ENCODE measurements at regions not wholly inside any gene's neighbourhood (a gene's known extent, or its start where the extent isn't known, plus 50 kb on each side); places are given as distances from the start of the nearest gene placed in this dataset.

GRCh38 chr1:218674280-218674773 is 329.2 kb downstream of the TGFB2 start:
- no peak overlapping the region for H2AFZ ChIP-seq (ENCODE audit: control insufficient read depth, low read depth, low read length)
- FAIRE-seq (no peak), ATAC-seq (no peak), DNase-seq (ENCODE audit: low read depth, low spot score) (no peak)
- no peaks in the 10 kb centered on the region for H3K36me3 ChIP-seq (ENCODE audit: control insufficient read depth in 2 of 2, insufficient read depth in 2 of 2, low read length in 1 of 2)
- H3K4me2 ChIP-seq (ENCODE audit: control insufficient read depth, insufficient read depth), result no peak overlapping the region
- H3K9me3 ChIP-seq (replicated peaks; ENCODE audit: control insufficient read depth, insufficient read depth, low read length), result no peaks in the 10 kb centered on the region
- intact Hi-C loops (cut with micrococcal nuclease; ENCODE audit: unreplicated experiment) (no loop called here), in situ Hi-C loops (cut with MboI) (no loop called here)
- POLR2A ChIA-PET, result no interaction called here
- H3K79me2 ChIP-seq (ENCODE audit: control insufficient read depth, insufficient read depth, low read length), result no peaks in the 10 kb centered on the region
- SMC1A ChIA-PET (ENCODE audit: uncharacterized antibody, unreplicated experiment), result no interaction called here
- H3K4me1 ChIP-seq (ENCODE audit: control insufficient read depth, insufficient read depth, low read length), result no peaks in the 10 kb centered on the region
- no peak overlapping the region for H3K4me3 ChIP-seq
- RAD21 ChIA-PET (ENCODE audit: unreplicated experiment), result no interaction called here
- no peak overlapping the region for H3K9ac ChIP-seq (ENCODE audit: control insufficient read depth, insufficient read depth, low read length)
- 7% methylated on average over 9 of the region's 9 CpGs for WGBS (ENCODE audit: insufficient coverage, insufficient replicate concordance, low lambda C conversion rate, missing lambda C conversion rate)
- no TSS peak for BruUV-seq (replicated peaks)
- H4K20me1 ChIP-seq (ENCODE audit: control insufficient read depth, insufficient read depth), result no peaks in the 10 kb centered on the region
- no peaks in the 10 kb centered on the region for H3K27me3 ChIP-seq (replicated peaks in 1 of 2; ENCODE audit: control insufficient read depth in 2 of 2, insufficient read depth in 2 of 2, low read length in 1 of 2)
- no peak for TF ChIP-seq WRNIP1 (IDR thresholded peaks at IDR 0.05; ENCODE audit: borderline replicate concordance, low read depth, low read length)
- TF ChIP-seq RBBP5 (conservative IDR thresholded peaks at IDR 0.05), result no peak
- no peak for TF ChIP-seq RFX5 (IDR thresholded peaks at IDR 0.05; ENCODE audit: low read depth, low read length)
- TF ChIP-seq, protein P1, sequence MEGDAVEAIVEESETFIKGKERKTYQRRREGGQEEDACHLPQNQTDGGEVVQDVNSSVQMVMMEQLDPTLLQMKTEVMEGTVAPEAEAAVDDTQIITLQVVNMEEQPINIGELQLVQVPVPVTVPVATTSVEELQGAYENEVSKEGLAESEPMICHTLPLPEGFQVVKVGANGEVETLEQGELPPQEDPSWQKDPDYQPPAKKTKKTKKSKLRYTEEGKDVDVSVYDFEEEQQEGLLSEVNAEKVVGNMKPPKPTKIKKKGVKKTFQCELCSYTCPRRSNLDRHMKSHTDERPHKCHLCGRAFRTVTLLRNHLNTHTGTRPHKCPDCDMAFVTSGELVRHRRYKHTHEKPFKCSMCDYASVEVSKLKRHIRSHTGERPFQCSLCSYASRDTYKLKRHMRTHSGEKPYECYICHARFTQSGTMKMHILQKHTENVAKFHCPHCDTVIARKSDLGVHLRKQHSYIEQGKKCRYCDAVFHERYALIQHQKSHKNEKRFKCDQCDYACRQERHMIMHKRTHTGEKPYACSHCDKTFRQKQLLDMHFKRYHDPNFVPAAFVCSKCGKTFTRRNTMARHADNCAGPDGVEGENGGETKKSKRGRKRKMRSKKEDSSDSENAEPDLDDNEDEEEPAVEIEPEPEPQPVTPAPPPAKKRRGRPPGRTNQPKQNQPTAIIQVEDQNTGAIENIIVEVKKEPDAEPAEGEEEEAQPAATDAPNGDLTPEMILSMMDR (IDR thresholded peaks at IDR 0.05 in 2 of 3, conservative IDR thresholded peaks at IDR 0.05 in 1 of 3; ENCODE audit: control insufficient read depth in 2 of 3, extremely low read depth in 1 of 3, insufficient read depth in 1 of 3, low read depth in 3 of 3, low read length in 3 of 3), result no peak
- CTCF ChIA-PET, result no interaction called here
- H3K27ac ChIP-seq (ENCODE audit: control insufficient read depth, insufficient read depth), result no peak overlapping the region

DNA sequence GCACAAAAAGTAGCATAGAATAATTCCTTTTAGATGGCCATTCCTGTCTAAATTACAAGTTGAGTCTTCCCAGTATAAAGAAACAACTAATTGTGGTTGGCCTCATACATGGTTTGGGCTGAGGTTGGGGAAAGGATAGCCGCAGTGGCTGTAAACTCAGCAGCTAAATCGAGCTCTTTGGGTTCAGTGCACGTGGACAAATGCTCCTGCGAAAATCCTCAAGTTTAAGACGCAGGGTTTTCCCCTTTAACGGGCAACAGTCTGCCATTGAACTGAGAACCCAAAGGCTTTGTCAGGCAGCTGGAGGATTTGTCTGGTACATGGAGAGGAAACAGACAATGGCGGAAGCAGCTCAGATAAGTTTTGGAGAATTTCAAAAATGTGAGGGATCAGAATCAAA is 331.9 kb downstream of the TGFB2 start:
- Histone ChIP-seq H3K79me2 (ENCODE audit: control insufficient read depth, insufficient read depth, low read length) (no peaks in the 10 kb centered on the region), H3K4me1 (ENCODE audit: control insufficient read depth, insufficient read depth, low read length) (no peaks in the 10 kb centered on the region), H3K9me3 (replicated peaks; ENCODE audit: control insufficient read depth, insufficient read depth, low read length) (no peaks in the 10 kb centered on the region), H2AFZ (ENCODE audit: control insufficient read depth, low read depth, low read length) (no peak overlapping the region), H3K9ac (ENCODE audit: control insufficient read depth, insufficient read depth, low read length) (no peak overlapping the region), H3K27me3 (replicated peaks in 1 of 2; ENCODE audit: control insufficient read depth in 2 of 2, insufficient read depth in 2 of 2, low read length in 1 of 2) (no peaks in the 10 kb centered on the region), H3K27ac (ENCODE audit: control insufficient read depth, insufficient read depth) (no peak overlapping the region), H3K36me3 (ENCODE audit: control insufficient read depth in 2 of 2, insufficient read depth in 2 of 2, low read length in 1 of 2) (no peaks in the 10 kb centered on the region), H3K4me2 (ENCODE audit: control insufficient read depth, insufficient read depth) (no peak overlapping the region), H3K4me3 (no peak overlapping the region), H4K20me1 (ENCODE audit: control insufficient read depth, insufficient read depth) (no peaks in the 10 kb centered on the region)
- ATAC-seq, result no peak
- BruUV-seq (replicated peaks), result no TSS peak
- intact Hi-C loops (cut with micrococcal nuclease; ENCODE audit: unreplicated experiment) (no loop called here), in situ Hi-C loops (cut with MboI) (no loop called here)
- ChIA-PET SMC1A (ENCODE audit: uncharacterized antibody, unreplicated experiment) (no interaction called here), RAD21 (ENCODE audit: unreplicated experiment) (no interaction called here), CTCF (interaction anchor here (0.6 kb wide), 1 partner anchor 758 kb away, joined by 3 read pairs; no protein-coding TSS in a partner anchor), POLR2A (no interaction called here)
- no peak for FAIRE-seq
- DNase-seq (ENCODE audit: low read depth, low spot score), result no peak
- 18% methylated on average over 7 of the region's 7 CpGs for WGBS (ENCODE audit: insufficient coverage, insufficient replicate concordance, low lambda C conversion rate, missing lambda C conversion rate)
- no peak for TF ChIP-seq NRF1 (conservative IDR thresholded peaks at IDR 0.05; ENCODE audit: low read depth, low read length)
- TF ChIP-seq EGR1 (IDR thresholded peaks at IDR 0.05; ENCODE audit: borderline replicate concordance in 1 of 2, low read depth in 2 of 2, low read length in 2 of 2), result no peak
- no peak for TF ChIP-seq WRNIP1 (IDR thresholded peaks at IDR 0.05; ENCODE audit: borderline replicate concordance, low read depth, low read length)
- no peak for TF ChIP-seq MYB (IDR thresholded peaks at IDR 0.05; ENCODE audit: borderline replicate concordance, low read depth, low read length)
- TF ChIP-seq, protein P2, sequence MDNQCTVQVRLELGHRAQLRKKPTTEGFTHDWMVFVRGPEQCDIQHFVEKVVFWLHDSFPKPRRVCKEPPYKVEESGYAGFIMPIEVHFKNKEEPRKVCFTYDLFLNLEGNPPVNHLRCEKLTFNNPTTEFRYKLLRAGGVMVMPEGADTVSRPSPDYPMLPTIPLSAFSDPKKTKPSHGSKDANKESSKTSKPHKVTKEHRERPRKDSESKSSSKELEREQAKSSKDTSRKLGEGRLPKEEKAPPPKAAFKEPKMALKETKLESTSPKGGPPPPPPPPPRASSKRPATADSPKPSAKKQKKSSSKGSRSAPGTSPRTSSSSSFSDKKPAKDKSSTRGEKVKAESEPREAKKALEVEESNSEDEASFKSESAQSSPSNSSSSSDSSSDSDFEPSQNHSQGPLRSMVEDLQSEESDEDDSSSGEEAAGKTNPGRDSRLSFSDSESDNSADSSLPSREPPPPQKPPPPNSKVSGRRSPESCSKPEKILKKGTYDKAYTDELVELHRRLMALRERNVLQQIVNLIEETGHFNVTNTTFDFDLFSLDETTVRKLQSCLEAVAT (IDR thresholded peaks at IDR 0.05), result no peak
- TF ChIP-seq, protein P3, sequence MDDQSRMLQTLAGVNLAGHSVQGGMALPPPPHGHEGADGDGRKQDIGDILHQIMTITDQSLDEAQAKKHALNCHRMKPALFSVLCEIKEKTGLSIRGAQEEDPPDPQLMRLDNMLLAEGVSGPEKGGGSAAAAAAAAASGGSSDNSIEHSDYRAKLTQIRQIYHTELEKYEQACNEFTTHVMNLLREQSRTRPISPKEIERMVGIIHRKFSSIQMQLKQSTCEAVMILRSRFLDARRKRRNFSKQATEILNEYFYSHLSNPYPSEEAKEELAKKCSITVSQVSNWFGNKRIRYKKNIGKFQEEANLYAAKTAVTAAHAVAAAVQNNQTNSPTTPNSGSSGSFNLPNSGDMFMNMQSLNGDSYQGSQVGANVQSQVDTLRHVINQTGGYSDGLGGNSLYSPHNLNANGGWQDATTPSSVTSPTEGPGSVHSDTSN (IDR thresholded peaks at IDR 0.05; ENCODE audit: insufficient replicate concordance, low read depth, low read length), result no peak
- TF ChIP-seq USF1 (IDR thresholded peaks at IDR 0.05; ENCODE audit: borderline replicate concordance, extremely low read length, insufficient read depth, low read depth, low read length), result no peak
- no peak for TF ChIP-seq SMAD5 (IDR thresholded peaks at IDR 0.05; ENCODE audit: low read depth)
- no peak for TF ChIP-seq YBX1 (IDR thresholded peaks at IDR 0.05)
- no peak for TF ChIP-seq HCFC1 (IDR thresholded peaks at IDR 0.05; ENCODE audit: low read length)

All from GM12878 (cell line).